K562 (cell line): ENCODE measurements at regions not wholly inside any gene's neighbourhood (a gene's known extent, or its start where the extent isn't known, plus 50 kb on each side); places are given as distances from the start of the nearest gene placed in this dataset.

Source experiments
- ARID2 ChIP-seq: fragments of 450-650 bp; IDR thresholded peaks from 2 replicates; pipeline ENCODE4 v1.6.1; 2017; ENCODE audit warnings: antibody characterized with exemption, mild to moderate bottlenecking
- KAT2B ChIP-seq: IDR thresholded peaks from one replicate; pipeline ENCODE4 v1.6.1; 2012; ENCODE audit warnings: low read depth, mild to moderate bottlenecking, control low read depth, inconsistent platforms, low read length, moderate library complexity
- KLF6 ChIP-seq: fragments of 250-450 bp; sonication (Bioruptor Pico); IDR thresholded peaks from 2 replicates; pipeline ENCODE4 v1.4.0; 2020; ENCODE audit warnings: mild to moderate bottlenecking, moderate library complexity, borderline replicate concordance
- POLR2G ChIP-seq: fragments of 200-400 bp; formaldehyde crosslinking; IDR thresholded peaks from 2 replicates; pipeline ENCODE4 v1.6.1; 2017; ENCODE audit warnings: low read depth, mild to moderate bottlenecking, antibody characterized with exemption, low read length, moderate library complexity
- RAD51 ChIP-seq: fragments of 450-650 bp; IDR thresholded peaks from 2 replicates; pipeline ENCODE4 v1.7.1; 2016; ENCODE audit warnings: low read depth, mild to moderate bottlenecking, borderline replicate concordance
- RBFOX2 ChIP-seq: fragments of 200-400 bp; formaldehyde crosslinking; IDR thresholded peaks from 2 replicates; pipeline ENCODE4 v1.6.1; 2017; ENCODE audit warnings: low read depth, mild to moderate bottlenecking, low read length, moderate library complexity
- TF ChIP-seq, protein P1 (sequence below): fragments of 450-650 bp; IDR thresholded peaks from 2 replicates; pipeline ENCODE4 v1.6.1; 2016; ENCODE audit warnings: missing biosample characterization, missing genetic modification characterization
- TF ChIP-seq, protein P2 (sequence below): fragments of 450-650 bp; IDR thresholded peaks from 2 replicates; pipeline ENCODE4 v1.6.1; 2017; ENCODE audit warnings: antibody characterized with exemption, mild to moderate bottlenecking

DNA sequence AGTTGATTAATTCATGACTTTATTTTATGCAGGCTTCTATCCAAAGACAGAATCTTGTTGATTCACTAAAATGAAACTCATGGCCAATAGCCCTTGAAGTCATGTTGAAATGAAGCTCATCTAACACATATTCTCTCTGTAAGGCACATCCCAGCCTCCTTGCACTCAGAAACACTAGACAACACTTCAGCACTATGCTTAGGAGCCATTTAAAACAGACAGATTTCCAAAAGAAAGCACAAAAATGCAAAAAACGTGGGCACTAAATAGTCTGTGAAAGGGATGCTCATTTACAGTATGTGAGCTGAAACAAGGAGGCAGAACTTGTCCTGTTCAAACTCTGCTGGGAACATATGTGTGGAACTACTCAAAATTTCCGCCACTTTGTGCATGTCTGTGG, 124.4 kb downstream of the MYCN start (continued):
- TF ChIP-seq, protein P1, sequence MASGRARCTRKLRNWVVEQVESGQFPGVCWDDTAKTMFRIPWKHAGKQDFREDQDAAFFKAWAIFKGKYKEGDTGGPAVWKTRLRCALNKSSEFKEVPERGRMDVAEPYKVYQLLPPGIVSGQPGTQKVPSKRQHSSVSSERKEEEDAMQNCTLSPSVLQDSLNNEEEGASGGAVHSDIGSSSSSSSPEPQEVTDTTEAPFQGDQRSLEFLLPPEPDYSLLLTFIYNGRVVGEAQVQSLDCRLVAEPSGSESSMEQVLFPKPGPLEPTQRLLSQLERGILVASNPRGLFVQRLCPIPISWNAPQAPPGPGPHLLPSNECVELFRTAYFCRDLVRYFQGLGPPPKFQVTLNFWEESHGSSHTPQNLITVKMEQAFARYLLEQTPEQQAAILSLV (tag): no peak
- TF ChIP-seq RBFOX2 (no peak), KLF6 (CRISPR knock-in tag) (no peak), KAT2B (no peak), POLR2G (no peak), ARID2 (no peak), RAD51 (no peak)
- TF ChIP-seq, protein P2, sequence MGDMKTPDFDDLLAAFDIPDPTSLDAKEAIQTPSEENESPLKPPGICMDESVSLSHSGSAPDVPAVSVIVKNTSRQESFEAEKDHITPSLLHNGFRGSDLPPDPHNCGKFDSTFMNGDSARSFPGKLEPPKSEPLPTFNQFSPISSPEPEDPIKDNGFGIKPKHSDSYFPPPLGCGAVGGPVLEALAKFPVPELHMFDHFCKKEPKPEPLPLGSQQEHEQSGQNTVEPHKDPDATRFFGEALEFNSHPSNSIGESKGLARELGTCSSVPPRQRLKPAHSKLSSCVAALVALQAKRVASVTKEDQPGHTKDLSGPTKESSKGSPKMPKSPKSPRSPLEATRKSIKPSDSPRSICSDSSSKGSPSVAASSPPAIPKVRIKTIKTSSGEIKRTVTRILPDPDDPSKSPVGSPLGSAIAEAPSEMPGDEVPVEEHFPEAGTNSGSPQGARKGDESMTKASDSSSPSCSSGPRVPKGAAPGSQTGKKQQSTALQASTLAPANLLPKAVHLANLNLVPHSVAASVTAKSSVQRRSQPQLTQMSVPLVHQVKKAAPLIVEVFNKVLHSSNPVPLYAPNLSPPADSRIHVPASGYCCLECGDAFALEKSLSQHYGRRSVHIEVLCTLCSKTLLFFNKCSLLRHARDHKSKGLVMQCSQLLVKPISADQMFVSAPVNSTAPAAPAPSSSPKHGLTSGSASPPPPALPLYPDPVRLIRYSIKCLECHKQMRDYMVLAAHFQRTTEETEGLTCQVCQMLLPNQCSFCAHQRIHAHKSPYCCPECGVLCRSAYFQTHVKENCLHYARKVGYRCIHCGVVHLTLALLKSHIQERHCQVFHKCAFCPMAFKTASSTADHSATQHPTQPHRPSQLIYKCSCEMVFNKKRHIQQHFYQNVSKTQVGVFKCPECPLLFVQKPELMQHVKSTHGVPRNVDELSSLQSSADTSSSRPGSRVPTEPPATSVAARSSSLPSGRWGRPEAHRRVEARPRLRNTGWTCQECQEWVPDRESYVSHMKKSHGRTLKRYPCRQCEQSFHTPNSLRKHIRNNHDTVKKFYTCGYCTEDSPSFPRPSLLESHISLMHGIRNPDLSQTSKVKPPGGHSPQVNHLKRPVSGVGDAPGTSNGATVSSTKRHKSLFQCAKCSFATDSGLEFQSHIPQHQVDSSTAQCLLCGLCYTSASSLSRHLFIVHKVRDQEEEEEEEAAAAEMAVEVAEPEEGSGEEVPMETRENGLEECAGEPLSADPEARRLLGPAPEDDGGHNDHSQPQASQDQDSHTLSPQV: no peak
